Spleen (tissue), 11 donors: ENCODE measurements at regions not wholly inside any gene's neighbourhood (a gene's known extent, or its start where the extent isn't known, plus 50 kb on each side); places are given as distances from the start of the nearest gene placed in this dataset.

Experiments
- DNase-seq: peaks from one replicate; pipeline ENCODE4 v3.0.0-alpha.2; 2020
- H3K27ac ChIP-seq, 8 donors: fragments of 200-600 bp; sonication (generic) in 7 of 8; 1 replicate in 4 of 8; 2 replicates in 4 of 8; pipeline versions ENCODE4 v1.5.0 to v1.8.0; 2016 to 2021; ENCODE audit warnings: inconsistent platforms in 4 of 8, mild to moderate bottlenecking in 4 of 8, moderate library complexity in 1 of 8
- H3K27me3 ChIP-seq, 7 donors: fragments of 200-600 bp; sonication (generic) in 6 of 7; replicated peaks in 1 of 7; 1 replicate in 4 of 7; 2 replicates in 3 of 7; pipeline versions ENCODE4 v1.5.0 to v1.8.0; 2016 to 2021; ENCODE audit warnings: inconsistent platforms in 3 of 7, mild to moderate bottlenecking in 1 of 7
- H3K36me3 ChIP-seq, 6 donors: fragments of 200-600 bp; sonication (generic) in 5 of 6; 1 replicate in 4 of 6; 2 replicates in 2 of 6; pipeline versions ENCODE4 v1.5.0 to v1.8.0; 2016 to 2021; ENCODE audit warnings: inconsistent platforms in 2 of 6
- H3K4me1 ChIP-seq, 6 donors: fragments of 200-600 bp; sonication (generic) in 5 of 6; 1 replicate in 3 of 6; 2 replicates in 3 of 6; pipeline versions ENCODE4 v1.5.0 to v1.8.0; 2016 to 2021; ENCODE audit warnings: inconsistent platforms in 3 of 6
- H3K4me3 ChIP-seq, 8 donors: fragments of 200-600 bp; sonication (generic) in 7 of 8; 1 replicate in 4 of 8; 2 replicates in 4 of 8; pipeline versions ENCODE4 v1.5.0 to v1.8.0; 2016 to 2021; ENCODE audit warnings: inconsistent platforms in 4 of 8, mild to moderate bottlenecking in 4 of 8, moderate library complexity in 2 of 8
- H3K9me3 ChIP-seq, 8 donors: fragments of 200-600 bp; sonication (generic) in 7 of 8; 1 replicate in 4 of 8; 2 replicates in 4 of 8; pipeline versions ENCODE4 v1.5.0 to v1.8.0; 2016 to 2021; ENCODE audit warnings: inconsistent platforms in 4 of 8
- POLR2A ChIP-seq, 3 donors: fragments of 450-650 bp; IDR thresholded peaks; one replicate each; pipeline ENCODE4 v1.5.1; 2017; ENCODE audit warnings: antibody characterized with exemption in 3 of 3, mild to moderate bottlenecking in 1 of 3
- POLR2AphosphoS5 ChIP-seq, 3 donors: sonication (generic); formaldehyde crosslinking; IDR thresholded peaks; one replicate each; pipeline ENCODE4 v1.5.1; 2017; ENCODE audit warnings: antibody characterized with exemption in 3 of 3
- WGBS, 5 donors: extraction: QIAGEN DNeasy Blood & Tissue Kit in 3 of 5; methylation state at CpG; one replicate each; pipeline versions ENCODE4 v1.1.5 to v1.1.7; 2013 to 2018; 5-methylcytosine and 5-hydroxymethylcytosine counted together
- intact Hi-C: fragments of 100-400 bp; cut with DNase I; formaldehyde crosslinking; loops from one replicate; pipeline ENCODE4 v1.15.0; 2023; ENCODE audit warnings: low total_unique reads
- TF ChIP-seq, protein P1 (sequence below), 11 experiments: fragments of 200-600 bp in 7 of 11; fragments of 450-650 bp in 4 of 11; sonication (generic) in 4 of 11; IDR thresholded peaks in 8 of 11; conservative IDR thresholded peaks in 3 of 11; 1 replicate in 7 of 11; 2 replicates in 4 of 11; pipeline versions ENCODE4 v1.4.0 to v1.8.0; 2016 to 2021; ENCODE audit warnings: antibody characterized with exemption in 11 of 11, inconsistent platforms in 4 of 11, mild to moderate bottlenecking in 1 of 11
- donor health status: healthy with polysubstance abuse.
- donor health status: DM: no; HTN: no; CAD: no; lungs with moderate emphysema.
- donor health status: DM: no; HTN: no; CAD: no.
- donor health status: Bipolar disorder and iron deficiency.
- donor health status: healthy.
- donor health status: DM: no; HTN: no; CAD: no.
- donor health status: DM: yes; HTN: yes; CAD: no.

DNA sequence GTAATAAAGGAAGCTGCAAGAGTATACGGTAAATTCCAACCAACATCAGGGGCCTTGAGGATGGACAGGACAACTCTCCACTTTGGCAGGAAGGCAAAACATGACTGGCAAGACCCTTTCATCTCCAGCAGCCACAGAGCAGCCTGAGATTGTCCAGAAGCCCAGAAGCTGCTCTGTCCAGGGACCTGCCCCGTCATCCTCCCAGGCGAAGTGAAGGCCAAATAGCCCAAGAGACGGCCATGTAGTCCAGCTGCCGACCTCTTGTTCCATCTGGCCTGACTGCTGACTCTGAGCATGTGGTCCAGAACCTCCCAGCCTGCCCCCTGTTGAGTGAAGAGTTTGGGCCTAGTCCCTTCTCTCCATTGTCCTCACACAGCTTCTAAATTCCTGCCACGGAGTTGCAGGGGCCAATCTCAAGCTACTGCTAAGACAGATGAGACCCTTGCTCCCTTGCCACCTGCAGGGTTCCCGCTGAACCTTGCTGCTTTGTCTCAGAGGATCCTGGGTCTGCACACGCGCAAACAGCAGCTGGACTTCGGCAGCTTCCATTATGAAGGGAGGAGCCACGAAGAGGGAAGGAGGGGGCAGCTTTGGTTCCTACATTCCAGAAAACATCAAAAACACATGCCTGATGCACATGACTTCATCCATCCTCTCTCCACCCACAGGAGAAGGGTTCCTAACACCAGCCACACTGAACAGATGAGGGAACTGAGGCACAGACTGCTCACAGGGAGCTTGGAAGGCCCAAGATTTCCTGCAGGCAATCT is 196.9 kb downstream of the KATNAL1 start:
- peaks cover 0 to 45% (median 27%) of the 10 kb centered on the region in 6 donors for H3K4me1 ChIP-seq
- TF ChIP-seq POLR2AphosphoS5 (IDR thresholded peaks at IDR 0.05), result no peak
- TF ChIP-seq, protein P1, sequence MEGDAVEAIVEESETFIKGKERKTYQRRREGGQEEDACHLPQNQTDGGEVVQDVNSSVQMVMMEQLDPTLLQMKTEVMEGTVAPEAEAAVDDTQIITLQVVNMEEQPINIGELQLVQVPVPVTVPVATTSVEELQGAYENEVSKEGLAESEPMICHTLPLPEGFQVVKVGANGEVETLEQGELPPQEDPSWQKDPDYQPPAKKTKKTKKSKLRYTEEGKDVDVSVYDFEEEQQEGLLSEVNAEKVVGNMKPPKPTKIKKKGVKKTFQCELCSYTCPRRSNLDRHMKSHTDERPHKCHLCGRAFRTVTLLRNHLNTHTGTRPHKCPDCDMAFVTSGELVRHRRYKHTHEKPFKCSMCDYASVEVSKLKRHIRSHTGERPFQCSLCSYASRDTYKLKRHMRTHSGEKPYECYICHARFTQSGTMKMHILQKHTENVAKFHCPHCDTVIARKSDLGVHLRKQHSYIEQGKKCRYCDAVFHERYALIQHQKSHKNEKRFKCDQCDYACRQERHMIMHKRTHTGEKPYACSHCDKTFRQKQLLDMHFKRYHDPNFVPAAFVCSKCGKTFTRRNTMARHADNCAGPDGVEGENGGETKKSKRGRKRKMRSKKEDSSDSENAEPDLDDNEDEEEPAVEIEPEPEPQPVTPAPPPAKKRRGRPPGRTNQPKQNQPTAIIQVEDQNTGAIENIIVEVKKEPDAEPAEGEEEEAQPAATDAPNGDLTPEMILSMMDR (IDR thresholded peaks at IDR 0.05 in 8 of 11, conservative IDR thresholded peaks at IDR 0.05 in 3 of 11), result no peak
- TF ChIP-seq POLR2A (IDR thresholded peaks at IDR 0.05), result no peak
- H3K27me3 ChIP-seq, result no peaks in the 10 kb centered on the region
- no peaks in the 10 kb centered on the region for H3K9me3 ChIP-seq
- no peak overlapping the region for H3K27ac ChIP-seq
- DNase-seq, result no peak
- WGBS, 5 donors, result 82 to 89% (median 88%) methylated on average over 11 of the region's 11 CpGs
- H3K36me3 ChIP-seq, result no peaks in the 10 kb centered on the region
- no peak overlapping the region for H3K4me3 ChIP-seq
- intact Hi-C loops, result loop anchor here (5.0 kb wide), 1 partner anchor 338 kb away; no protein-coding TSS in a partner anchor

DNA sequence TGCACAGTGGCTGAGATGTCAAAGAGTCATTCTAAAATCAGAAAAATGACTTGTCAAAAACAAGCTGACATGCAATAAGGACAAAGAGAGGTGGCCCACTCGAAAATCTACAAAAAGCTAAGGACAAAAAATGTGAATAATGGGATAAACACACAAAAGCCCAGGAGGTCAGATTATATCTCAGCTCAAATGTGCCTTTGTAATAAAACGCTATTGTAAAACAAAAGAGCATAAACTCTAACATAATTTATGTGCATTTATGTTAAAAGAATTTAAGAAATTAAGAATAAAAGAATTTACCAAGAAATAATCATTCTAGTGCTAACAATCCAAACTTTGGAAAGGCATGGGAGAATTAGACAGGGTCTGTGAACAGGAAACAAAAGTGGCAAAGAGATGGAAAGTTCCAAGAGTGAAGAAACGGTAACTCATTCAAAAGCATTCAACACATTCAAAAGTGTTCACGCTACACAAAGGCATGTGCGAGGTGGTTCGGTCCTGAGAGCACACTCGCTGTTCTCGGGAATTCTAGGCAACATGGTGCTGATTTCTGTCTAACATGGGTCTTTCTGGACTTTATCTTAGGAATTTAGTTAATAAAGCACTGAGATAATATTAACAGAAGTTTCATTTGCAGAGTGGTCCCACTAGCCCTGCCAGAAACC is 197.7 kb downstream of the KATNAL1 start:
- no peak for TF ChIP-seq POLR2A (IDR thresholded peaks at IDR 0.05)
- TF ChIP-seq, protein P1 (IDR thresholded peaks at IDR 0.05 in 8 of 11, conservative IDR thresholded peaks at IDR 0.05 in 3 of 11), result no peak
- TF ChIP-seq POLR2AphosphoS5 (IDR thresholded peaks at IDR 0.05), result no peak
- Histone ChIP-seq H3K4me3 (no peak overlapping the region), H3K9me3 (no peaks in the 10 kb centered on the region), H3K27me3 (no peaks in the 10 kb centered on the region), H3K36me3 (no peaks in the 10 kb centered on the region), H3K27ac (no peak overlapping the region), H3K4me1 (peaks cover 0 to 37% (median 20%) of the 10 kb centered on the region in 6 donors)
- intact Hi-C loops, result loop anchor here (5.0 kb wide), 1 partner anchor 337 kb away; no protein-coding TSS in a partner anchor
- 87 to 96% (median 89%) methylated on average over 8 of the region's 8 CpGs for WGBS, 5 donors
- DNase-seq, result no peak

DNA sequence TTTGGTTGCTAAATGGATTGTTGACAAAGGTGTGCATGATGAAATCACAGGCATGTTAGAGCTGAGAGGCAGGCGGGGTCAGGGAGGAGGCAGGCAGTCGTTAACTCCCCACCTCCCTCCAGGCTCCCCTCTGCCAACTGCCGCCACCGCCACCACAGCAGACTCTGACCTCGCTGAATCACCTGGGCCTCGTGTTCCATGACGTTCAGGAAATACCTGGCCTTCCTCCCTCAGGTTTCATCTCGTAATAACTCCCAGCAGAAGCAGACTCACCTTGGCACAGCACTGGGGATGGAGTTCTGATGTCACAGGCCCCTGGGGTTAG is 198.5 kb downstream of the KATNAL1 start:
- H3K27ac ChIP-seq, result no peak overlapping the region
- 54 to 76% (median 68%) methylated on average over 8 of the region's 8 CpGs for WGBS, 5 donors
- intact Hi-C loops, result no loop called here
- DNase-seq, result no peak
- H3K4me1 ChIP-seq, result peaks cover 0 to 30% (median 13%) of the 10 kb centered on the region in 6 donors
- no peak overlapping the region for H3K4me3 ChIP-seq
- H3K9me3 ChIP-seq, result no peaks in the 10 kb centered on the region
- TF ChIP-seq POLR2A (IDR thresholded peaks at IDR 0.05) (no peak), POLR2AphosphoS5 (IDR thresholded peaks at IDR 0.05) (no peak)
- TF ChIP-seq, protein P1 (IDR thresholded peaks at IDR 0.05 in 8 of 11, conservative IDR thresholded peaks at IDR 0.05 in 3 of 11), result no peak
- H3K27me3 ChIP-seq, result no peaks in the 10 kb centered on the region
- no peaks in the 10 kb centered on the region for H3K36me3 ChIP-seq

DNA sequence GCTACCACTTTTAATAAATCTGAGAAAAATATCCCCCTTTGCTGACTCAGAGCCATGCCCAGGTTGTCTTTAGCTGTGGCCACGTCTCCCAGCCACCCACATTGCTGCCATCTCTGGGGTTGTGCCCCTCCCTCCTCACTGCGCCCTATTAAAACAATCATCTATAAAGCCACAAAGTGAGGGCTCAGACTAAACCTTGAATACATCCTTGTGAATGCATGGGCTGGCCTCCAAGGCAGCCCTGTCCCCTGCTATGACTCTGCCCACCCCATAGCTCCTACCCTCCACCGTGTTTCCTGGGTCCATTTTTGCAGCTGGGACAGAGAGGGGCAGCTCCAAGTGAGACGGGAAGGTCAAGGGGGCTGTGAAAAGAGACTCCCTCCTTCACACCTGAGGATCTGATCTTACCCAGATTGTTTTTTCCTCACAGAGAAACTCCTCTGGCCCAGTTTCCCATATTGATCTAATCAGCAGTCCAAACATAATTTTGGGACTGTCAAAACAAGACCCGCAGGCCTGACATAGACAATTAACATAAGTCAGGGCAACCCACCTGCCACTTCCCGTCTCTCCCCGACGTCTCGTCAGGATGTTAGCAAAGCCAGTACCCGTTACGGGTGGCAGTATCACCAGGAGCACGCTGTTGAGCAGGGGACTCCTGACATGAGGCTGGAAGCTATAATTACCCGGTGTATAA is 199.0 kb downstream of the KATNAL1 start:
- WGBS, 5 donors, result 74 to 83% (median 79%) methylated on average over 13 of the region's 13 CpGs
- no peak for TF ChIP-seq POLR2A (IDR thresholded peaks at IDR 0.05)
- no peak for TF ChIP-seq POLR2AphosphoS5 (IDR thresholded peaks at IDR 0.05)
- TF ChIP-seq, protein P1 (IDR thresholded peaks at IDR 0.05 in 8 of 11, conservative IDR thresholded peaks at IDR 0.05 in 3 of 11), result no peak
- DNase-seq, result no peak
- Histone ChIP-seq H3K27me3 (no peaks in the 10 kb centered on the region), H3K4me1 (peaks cover 0 to 28% (median 10%) of the 10 kb centered on the region in 6 donors), H3K4me3 (no peak overlapping the region), H3K27ac (no peak overlapping the region), H3K36me3 (no peaks in the 10 kb centered on the region), H3K9me3 (no peaks in the 10 kb centered on the region)
- intact Hi-C loops, result no loop called here
